Stimulated activated CD8-positive, alpha-beta memory T cell treated with anti-CD3 and anti-CD28 coated beads, Interleukin-7, amount 100 ng/mL, for 4 hours (primary cell): ENCODE measurements at regions not wholly inside any gene's neighbourhood (a gene's known extent, or its start where the extent isn't known, plus 50 kb on each side); places are given as distances from the start of the nearest gene placed in this dataset.

Experiments used
- DNase-seq, 2 donors: peaks; one replicate each; pipeline ENCODE4 v3.0.0-alpha.2; 2020; ENCODE audit warnings: low read depth in 2 of 2

GRCh38 chr4:19417256-19417655 lies 834.4 kb upstream of the SLIT2 start:
- no peak for DNase-seq

- DNase-seq = no peak
These were observed 835.6 kb upstream of the SLIT2 start for GRCh38 chr4:19416146-19416545.

GRCh38 chr4:19408490-19408889 lies 843.2 kb upstream of the SLIT2 start:
- DNase-seq = no peak

- no peak for DNase-seq
These were observed 844.9 kb upstream of the SLIT2 start for GRCh38 chr4:19406789-19407188.

- no peak for DNase-seq
These were observed 847.8 kb upstream of the SLIT2 start for GRCh38 chr4:19403786-19404370.

GRCh38 chr4:19402581-19403065 lies 849.1 kb upstream of the SLIT2 start:
- no peak for DNase-seq

- no peak for DNase-seq
These were observed 850.2 kb upstream of the SLIT2 start for GRCh38 chr4:19401301-19402080.

GRCh38 chr4:19400820-19401219 lies 850.9 kb upstream of the SLIT2 start:
- DNase-seq = no peak

- no peak for DNase-seq
These were observed 852.7 kb upstream of the SLIT2 start for GRCh38 chr4:19399001-19399400.

- DNase-seq = no peak
These were observed 864.9 kb upstream of the SLIT2 start for GRCh38 chr4:19386786-19387185.

GRCh38 chr4:19382993-19383756 lies 868.5 kb upstream of the SLIT2 start:
- no peak for DNase-seq

- DNase-seq = no peak
These were observed 870.6 kb upstream of the SLIT2 start for GRCh38 chr4:19381068-19381467.

GRCh38 chr4:19380600-19380999 lies 871.1 kb upstream of the SLIT2 start:
- no peak for DNase-seq

- no peak for DNase-seq
These were observed 872.5 kb upstream of the SLIT2 start for GRCh38 chr4:19379191-19379708.

- no peak for DNase-seq
These were observed 875.8 kb upstream of the SLIT2 start for GRCh38 chr4:19375931-19376330.

GRCh38 chr4:19375136-19375804 lies 876.4 kb upstream of the SLIT2 start:
- DNase-seq = no peak

- DNase-seq = no peak
These were observed 879.3 kb upstream of the SLIT2 start for GRCh38 chr4:19372390-19372789.

GRCh38 chr4:19368800-19369199 lies 882.9 kb upstream of the SLIT2 start:
- no peak for DNase-seq

GRCh38 chr4:19366916-19367315 lies 884.8 kb upstream of the SLIT2 start:
- DNase-seq = no peak

GRCh38 chr4:19358015-19358414 lies 893.7 kb upstream of the SLIT2 start:
- no peak for DNase-seq

GRCh38 chr4:19349416-19349815 lies 902.3 kb upstream of the SLIT2 start:
- DNase-seq = no peak

- DNase-seq = no peak
These were observed 903.0 kb upstream of the SLIT2 start for GRCh38 chr4:19348746-19349145.
